GM06990 (cell line): ENCODE measurements at regions not wholly inside any gene's neighbourhood (a gene's known extent, or its start where the extent isn't known, plus 50 kb on each side); places are given as distances from the start of the nearest gene placed in this dataset.

ENCODE experiments used
- DNase-seq: peaks from one replicate; pipeline ENCODE4 v3.0.0-alpha.2; 2011; ENCODE audit not compliant: insufficient read length; ENCODE audit errors: extremely low read depth
- H3K27me3 ChIP-seq: replicated peaks from 2 replicates; pipeline ENCODE4 v1.6.0; 2011; ENCODE audit warnings: low read length; ENCODE audit not compliant: control insufficient read depth, insufficient read depth
- H3K36me3 ChIP-seq: 2 replicates; pipeline ENCODE4 v1.5.1; 2011; ENCODE audit warnings: low read length; ENCODE audit not compliant: control insufficient read depth, insufficient read depth
- H3K4me3 ChIP-seq: replicated peaks from 2 replicates; pipeline ENCODE4 v1.5.1; 2011; ENCODE audit warnings: low read depth, mild to moderate bottlenecking, control low read depth, low read length
- TF ChIP-seq, protein P1 (sequence below): IDR thresholded peaks from 2 replicates; pipeline ENCODE4 v1.5.1; 2011; ENCODE audit warnings: low read length, control low read depth, mild to moderate bottlenecking, inconsistent platforms; ENCODE audit not compliant: insufficient read depth, poor library complexity, severe bottlenecking

GRCh38 chr6:43977404-43978111 is 149.7 kb downstream of the MRPL14 start:
- no peaks in the 10 kb centered on the region for H3K36me3 ChIP-seq
- peak; percentile 65 for DNase-seq
- TF ChIP-seq, protein P1, sequence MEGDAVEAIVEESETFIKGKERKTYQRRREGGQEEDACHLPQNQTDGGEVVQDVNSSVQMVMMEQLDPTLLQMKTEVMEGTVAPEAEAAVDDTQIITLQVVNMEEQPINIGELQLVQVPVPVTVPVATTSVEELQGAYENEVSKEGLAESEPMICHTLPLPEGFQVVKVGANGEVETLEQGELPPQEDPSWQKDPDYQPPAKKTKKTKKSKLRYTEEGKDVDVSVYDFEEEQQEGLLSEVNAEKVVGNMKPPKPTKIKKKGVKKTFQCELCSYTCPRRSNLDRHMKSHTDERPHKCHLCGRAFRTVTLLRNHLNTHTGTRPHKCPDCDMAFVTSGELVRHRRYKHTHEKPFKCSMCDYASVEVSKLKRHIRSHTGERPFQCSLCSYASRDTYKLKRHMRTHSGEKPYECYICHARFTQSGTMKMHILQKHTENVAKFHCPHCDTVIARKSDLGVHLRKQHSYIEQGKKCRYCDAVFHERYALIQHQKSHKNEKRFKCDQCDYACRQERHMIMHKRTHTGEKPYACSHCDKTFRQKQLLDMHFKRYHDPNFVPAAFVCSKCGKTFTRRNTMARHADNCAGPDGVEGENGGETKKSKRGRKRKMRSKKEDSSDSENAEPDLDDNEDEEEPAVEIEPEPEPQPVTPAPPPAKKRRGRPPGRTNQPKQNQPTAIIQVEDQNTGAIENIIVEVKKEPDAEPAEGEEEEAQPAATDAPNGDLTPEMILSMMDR = peak; percentile 45
- H3K27me3 ChIP-seq = no peaks in the 10 kb centered on the region
- no peak overlapping the region for H3K4me3 ChIP-seq

- no peak for DNase-seq
- TF ChIP-seq, protein P1 = no peak
- H3K27me3 ChIP-seq = no peaks in the 10 kb centered on the region
- no peaks in the 10 kb centered on the region for H3K36me3 ChIP-seq
- no peak overlapping the region for H3K4me3 ChIP-seq
Observed at GRCh38 chr6:43976706-43977403, 150.4 kb downstream of the MRPL14 start.

DNA sequence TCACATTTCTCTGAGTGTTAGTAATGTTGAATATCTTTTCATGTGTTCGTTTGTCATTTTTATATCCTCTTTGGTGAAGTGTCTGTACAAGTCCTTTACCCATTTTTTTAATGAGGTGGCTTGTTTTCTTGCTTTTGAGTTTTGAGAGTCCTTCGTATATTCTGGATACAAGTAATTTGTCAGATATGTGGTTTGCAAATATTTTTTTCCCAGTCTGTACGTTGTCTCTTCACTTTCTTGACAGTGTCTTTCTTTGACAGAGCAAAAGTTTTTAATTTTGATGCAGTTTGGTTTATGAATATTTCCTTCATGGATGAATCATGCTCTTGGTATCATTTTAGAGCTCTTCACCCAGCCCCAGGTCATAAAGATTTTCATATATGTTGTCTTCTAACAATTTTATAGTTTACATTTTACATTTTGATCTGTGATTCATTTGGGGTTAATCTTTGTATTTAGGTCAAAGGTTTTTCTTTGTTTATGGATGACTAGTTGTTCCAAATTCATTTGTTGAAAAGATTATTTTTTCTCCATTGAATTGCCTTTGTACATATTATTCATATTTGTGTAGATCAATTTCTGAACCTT is 152.5 kb downstream of the MRPL14 start:
- Histone ChIP-seq H3K36me3 (no peaks in the 10 kb centered on the region), H3K4me3 (no peak overlapping the region), H3K27me3 (no peaks in the 10 kb centered on the region)
- TF ChIP-seq, protein P1 = no peak
- no peak for DNase-seq

DNA sequence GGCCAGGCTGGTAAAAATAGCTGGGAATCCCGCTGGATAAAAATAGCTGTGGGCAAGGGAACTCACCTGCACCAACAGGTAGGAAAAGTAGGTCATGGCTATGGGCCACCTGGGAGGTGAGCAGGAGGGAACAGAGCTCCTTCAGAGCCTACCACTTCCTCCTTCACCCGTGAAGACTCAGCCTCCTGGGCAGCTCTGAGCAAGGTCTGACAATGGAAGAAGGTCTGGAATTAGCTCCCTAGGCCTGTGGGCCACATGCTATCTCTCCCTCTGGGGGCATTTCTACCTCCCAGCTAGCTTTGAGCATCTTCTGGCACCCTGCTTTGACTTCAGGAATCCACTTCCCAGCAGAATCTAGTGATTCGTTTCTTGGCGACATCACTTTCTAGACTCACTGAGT is 153.9 kb downstream of the MRPL14 start:
- TF ChIP-seq, protein P1 = no peak
- DNase-seq = no peak
- no peaks in the 10 kb centered on the region for H3K36me3 ChIP-seq
- no peak overlapping the region for H3K4me3 ChIP-seq
- 0 out of 2 replicates have a peak, but pooled peaks cover 1% of the 10 kb centered on the region for H3K27me3 ChIP-seq

DNA sequence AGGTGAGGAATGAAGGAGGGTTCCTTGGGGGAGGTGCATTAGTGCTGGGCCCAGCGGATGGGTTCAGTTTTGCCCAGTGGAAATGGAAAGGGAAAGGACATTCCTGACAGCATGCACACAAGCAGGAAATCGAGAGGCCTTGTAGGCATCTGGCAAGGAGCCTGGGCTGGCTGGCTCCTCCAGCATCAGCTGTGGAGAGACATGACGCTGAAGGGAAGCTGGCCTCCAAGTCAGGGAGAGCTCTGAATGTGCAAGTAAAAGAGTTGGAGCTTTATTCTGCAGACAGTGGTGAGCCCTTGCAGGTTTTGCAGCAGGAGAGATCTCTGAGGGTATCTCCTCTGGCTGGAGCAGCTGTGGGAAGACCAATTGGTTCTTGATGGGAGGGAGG is 154.3 kb downstream of the MRPL14 start:
- Histone ChIP-seq H3K36me3 (no peaks in the 10 kb centered on the region), H3K4me3 (no peak overlapping the region), H3K27me3 (0 out of 2 replicates have a peak, but pooled peaks cover 1% of the 10 kb centered on the region)
- TF ChIP-seq, protein P1 = no peak
- DNase-seq = no peak
